ENCODE measurements at regions not wholly inside any gene's neighbourhood (a gene's known extent, or its start where the extent isn't known, plus 50 kb on each side); places are given as distances from the start of the nearest gene placed in this dataset.
A peak's percentile ranks its signal among the peaks of the same experiment; 100 is the strongest.

- Histone ChIP-seq H3K4me3 (no peak overlapping the region), H3K27ac (no peak overlapping the region), H3K27me3 (no peaks in the 10 kb centered on the region), H3K4me1 (peaks cover 0 to 10% (median 4%) of the 10 kb centered on the region in 4 donors), H3K36me3 (no peaks in the 10 kb centered on the region), H3K9me3 (no peaks in the 10 kb centered on the region)
- DNase-seq: no peak
- ATAC-seq (ENCODE audit: low FRiP score in 2 of 2): no peak
- WGBS, 2 donors: 66 to 79% methylated on average over 10 to 13 of the region's 13 CpGs
- TF ChIP-seq CTCF (IDR thresholded peaks at IDR 0.05) (no peak), EP300 (IDR thresholded peaks at IDR 0.05) (no peak), POLR2A (IDR thresholded peaks at IDR 0.05) (no peak), POLR2AphosphoS5 (IDR thresholded peaks at IDR 0.05) (no peak)
Observed at GRCh38 chr17:77544347-77545110, 403.8 kb downstream of the SEC14L1 start.

GRCh38 chr17:77546772-77547241 lies 406.0 kb downstream of the SEC14L1 start:
- H3K4me1 ChIP-seq: peaks cover 0 to 10% (median 4%) of the 10 kb centered on the region in 4 donors
- H3K36me3 ChIP-seq: no peaks in the 10 kb centered on the region
- ATAC-seq (ENCODE audit: low FRiP score in 2 of 2): no peak
- no peak overlapping the region for H3K4me3 ChIP-seq
- TF ChIP-seq EP300 (IDR thresholded peaks at IDR 0.05) (no peak), POLR2AphosphoS5 (IDR thresholded peaks at IDR 0.05) (no peak)
- DNase-seq: no peak
- no peaks in the 10 kb centered on the region for H3K27me3 ChIP-seq
- 25 to 32% methylated on average over 8 to 13 of the region's 13 CpGs for WGBS, 2 donors
- H3K27ac ChIP-seq: no peak overlapping the region
- no peaks in the 10 kb centered on the region for H3K9me3 ChIP-seq

DNA sequence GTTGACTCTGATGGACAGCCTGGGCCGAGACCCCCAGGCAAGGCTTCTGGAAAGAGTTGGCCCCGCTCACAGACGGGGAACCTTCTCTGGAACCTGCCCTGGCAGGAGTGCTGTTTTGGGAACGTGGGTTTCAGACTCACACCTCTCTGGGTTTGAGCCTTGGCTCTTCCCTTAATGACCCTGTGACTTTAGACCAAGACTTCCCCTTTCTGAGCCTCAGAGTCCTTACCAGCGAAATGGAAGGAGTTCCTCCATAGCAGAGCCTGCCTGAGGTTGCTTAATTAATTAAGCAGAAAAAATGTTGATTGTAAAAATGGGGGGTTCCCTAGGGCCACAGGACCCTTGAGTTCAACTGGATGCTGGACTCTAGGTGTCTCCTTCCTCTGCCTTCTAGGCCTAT lies 408.2 kb downstream of the SEC14L1 start:
- H3K4me3 ChIP-seq: no peak overlapping the region
- DNase-seq (no peak), ATAC-seq (ENCODE audit: low FRiP score in 2 of 2) (peak; percentile 38 to 51)
- TF ChIP-seq CTCF (IDR thresholded peaks at IDR 0.05): no peak
- no peak for TF ChIP-seq POLR2A (IDR thresholded peaks at IDR 0.05)
- TF ChIP-seq EP300 (IDR thresholded peaks at IDR 0.05): no peak
- no peak for TF ChIP-seq POLR2AphosphoS5 (IDR thresholded peaks at IDR 0.05)
- no peaks in the 10 kb centered on the region for H3K36me3 ChIP-seq
- no peaks in the 10 kb centered on the region for H3K27me3 ChIP-seq
- no peak overlapping the region for H3K27ac ChIP-seq
- no peaks in the 10 kb centered on the region for H3K4me1 ChIP-seq
- no peaks in the 10 kb centered on the region for H3K9me3 ChIP-seq
- 65 to 75% methylated on average over 4 to 5 of the region's 5 CpGs for WGBS, 2 donors

GRCh38 chr17:77549726-77550366 lies 408.7 kb upstream of the TNRC6C start:
- Histone ChIP-seq H3K27ac (no peak overlapping the region), H3K27me3 (no peaks in the 10 kb centered on the region), H3K9me3 (no peaks in the 10 kb centered on the region), H3K36me3 (no peaks in the 10 kb centered on the region), H3K4me3 (no peak overlapping the region), H3K4me1 (no peaks in the 10 kb centered on the region)
- 72 to 73% methylated on average over 10 of the region's 10 CpGs for WGBS, 2 donors
- no peak for DNase-seq
- no peak for TF ChIP-seq POLR2A (IDR thresholded peaks at IDR 0.05)
- no peak for TF ChIP-seq EP300 (IDR thresholded peaks at IDR 0.05)
- TF ChIP-seq POLR2AphosphoS5 (IDR thresholded peaks at IDR 0.05): no peak
- no peak for TF ChIP-seq CTCF (IDR thresholded peaks at IDR 0.05)
- no peak for ATAC-seq (ENCODE audit: low FRiP score in 2 of 2)

DNA sequence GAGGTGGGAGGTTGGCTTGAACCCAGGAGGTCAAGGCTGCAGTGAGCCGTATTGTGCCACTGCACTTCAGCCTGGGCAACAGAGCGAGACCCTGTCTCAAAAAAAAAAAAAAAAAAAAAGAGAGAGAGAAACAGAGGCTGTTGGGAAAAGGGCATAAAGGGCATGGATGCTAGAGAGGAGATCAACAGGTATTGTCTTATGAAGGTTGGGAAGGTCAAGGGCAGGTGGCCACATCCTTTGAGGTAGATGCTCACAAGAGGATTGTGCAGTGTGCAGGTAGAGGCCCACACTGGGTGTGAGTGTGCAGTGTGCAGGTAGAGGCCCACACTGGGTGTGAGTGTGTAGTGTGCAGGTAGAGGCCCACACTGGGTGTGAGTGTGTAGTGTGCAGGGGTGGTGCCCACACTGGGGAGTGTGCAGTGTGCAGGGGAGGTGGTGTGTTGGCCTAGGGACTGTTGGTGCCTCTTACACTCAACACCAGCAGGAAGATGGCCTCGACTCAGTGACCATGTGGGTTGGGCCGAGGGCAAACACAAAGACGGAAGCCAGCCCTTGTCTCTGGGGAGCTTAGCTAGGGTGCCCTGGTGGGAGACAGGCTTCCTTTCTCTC lies 404.9 kb upstream of the TNRC6C start:
- Histone ChIP-seq H3K9me3 (no peaks in the 10 kb centered on the region), H3K4me3 (no peak overlapping the region), H3K27ac (no peak overlapping the region), H3K4me1 (peaks cover 0 to 9% (median 0%) of the 10 kb centered on the region in 4 donors), H3K27me3 (no peaks in the 10 kb centered on the region), H3K36me3 (no peaks in the 10 kb centered on the region)
- WGBS, 2 donors: 79 to 88% methylated on average over 5 of the region's 5 CpGs
- ATAC-seq (ENCODE audit: low FRiP score in 2 of 2) (no peak), DNase-seq (no peak)
- TF ChIP-seq POLR2A (IDR thresholded peaks at IDR 0.05): no peak
- no peak for TF ChIP-seq CTCF (IDR thresholded peaks at IDR 0.05)
- no peak for TF ChIP-seq POLR2AphosphoS5 (IDR thresholded peaks at IDR 0.05)
- TF ChIP-seq EP300 (IDR thresholded peaks at IDR 0.05): no peak

Measured in upper lobe of left lung (tissue), 6 donors.